ENCODE measurements at regions not wholly inside any gene's neighbourhood (a gene's known extent, or its start where the extent isn't known, plus 50 kb on each side); places are given as distances from the start of the nearest gene placed in this dataset.

DNA sequence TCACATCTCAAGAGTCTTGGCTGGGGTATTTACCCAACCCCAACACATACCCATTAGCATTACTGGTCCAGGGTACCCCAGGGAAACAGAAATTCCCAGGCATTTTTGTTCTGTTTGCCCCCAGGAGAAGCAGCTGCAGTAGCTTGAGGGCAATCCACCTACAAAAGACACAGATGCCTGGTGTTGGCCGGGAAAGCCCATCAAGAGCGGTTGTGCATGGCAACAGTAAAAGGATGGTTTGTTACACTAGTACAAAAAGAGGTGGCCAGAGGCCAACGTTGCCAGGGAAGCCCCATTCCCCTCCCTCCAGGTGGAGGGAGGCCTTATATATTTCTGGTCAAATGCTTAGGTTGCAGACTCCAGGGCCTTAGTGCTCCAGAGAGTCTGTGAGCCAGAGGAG, 637.8 kb downstream of the BCOR start:
- H4K8ac ChIP-seq (replicated peaks; ENCODE audit: insufficient read length, low read depth, low read length), result no peak overlapping the region
- no peaks in the 10 kb centered on the region for H3K9me3 ChIP-seq (ENCODE audit: control insufficient read depth, low read depth, low read length)
- Mint-ChIP-seq H3K27ac (no peak overlapping the region), H3K4me3 (no peak overlapping the region), H3K4me1 (no peaks in the 10 kb centered on the region), H3K27me3 (ENCODE audit: low read depth) (peaks cover 15% of the 10 kb centered on the region), H3K36me3 (ENCODE audit: insufficient read depth in 1 of 3, low read depth in 3 of 3) (peaks cover 6 to 18% (median 8%) of the 10 kb centered on the region in 3 experiments; a peak in 6 of 7 replicates), H3K9me3 (peaks cover 62 to 75% of the 10 kb centered on the region in 2 experiments)
- no CpG with 5 or more reads among the region's 3 CpGs for WGBS (ENCODE audit: extremely low coverage, insufficient read length, low lambda C conversion rate)
- no peak overlapping the region for H2AFZ ChIP-seq (ENCODE audit: low read length)
- no peak overlapping the region for H2BK120ac ChIP-seq (ENCODE audit: low read depth, low read length, poor library complexity, severe bottlenecking)
- H2AK5ac ChIP-seq (ENCODE audit: insufficient read length, low read length), result no peak overlapping the region
- no peaks in the 10 kb centered on the region for H3K79me2 ChIP-seq (ENCODE audit: insufficient read depth, low read length)
- no peak overlapping the region for H3T11ph ChIP-seq (ENCODE audit: low read length)
- no peak overlapping the region for H3K4me2 ChIP-seq (ENCODE audit: insufficient read depth, insufficient read length, low read length)
- no peaks in the 10 kb centered on the region for H3K27me3 ChIP-seq (ENCODE audit: insufficient read depth, low read length)
- no peak overlapping the region for H2BK15ac ChIP-seq (ENCODE audit: low read depth, low read length)
- H3K4ac ChIP-seq (ENCODE audit: low read depth, low read length), result no peak overlapping the region
- no peak overlapping the region for H4K91ac ChIP-seq (ENCODE audit: insufficient read length, low read depth, low read length)
- no peak overlapping the region for H2BK5ac ChIP-seq (ENCODE audit: insufficient read length, low read length)
- H3K23ac ChIP-seq (ENCODE audit: insufficient read length, low read depth, low read length), result no peak overlapping the region
- no peak for TF ChIP-seq CTCF (conservative IDR thresholded peaks at IDR 0.05)
- no peak overlapping the region for H3K27ac ChIP-seq (ENCODE audit: insufficient read length, low read depth, low read length)
- no peaks in the 10 kb centered on the region for H4K20me1 ChIP-seq (ENCODE audit: control insufficient read depth, insufficient read depth, insufficient read length)
- no peak overlapping the region for H3K9ac ChIP-seq (ENCODE audit: extremely low read depth, insufficient read length, low read length)
- no peak overlapping the region for H3K14ac ChIP-seq (ENCODE audit: insufficient read depth, low read length)
- no peaks in the 10 kb centered on the region for H3K79me1 ChIP-seq (ENCODE audit: insufficient read depth, low read depth, low read length, poor library complexity, severe bottlenecking)
- DNase-seq, result no peak
- H3K18ac ChIP-seq (ENCODE audit: insufficient read length, low read depth, low read length), result no peak overlapping the region
- no peak overlapping the region for H4K5ac ChIP-seq (ENCODE audit: insufficient read length, low read depth, low read length)
- no peaks in the 10 kb centered on the region for H3K23me2 ChIP-seq (ENCODE audit: insufficient read length, low read depth, low read length, poor library complexity, severe bottlenecking)
- H3K4me1 ChIP-seq (ENCODE audit: insufficient read depth, low read length), result no peaks in the 10 kb centered on the region
- H2BK12ac ChIP-seq (ENCODE audit: insufficient read length, low read depth, low read length), result no peak overlapping the region
- H2BK20ac ChIP-seq (ENCODE audit: low read depth, low read length, poor library complexity, severe bottlenecking), result no peak overlapping the region
- no peak overlapping the region for H3K56ac ChIP-seq (ENCODE audit: insufficient read length, low read depth, low read length)

Measured in H9 (cell line).